HCT116 (cell line): ENCODE measurements at regions not wholly inside any gene's neighbourhood (a gene's known extent, or its start where the extent isn't known, plus 50 kb on each side); places are given as distances from the start of the nearest gene placed in this dataset.

Source experiments
- EZH2 ChIP-seq: fragments of 200-600 bp; sonication (generic); IDR thresholded peaks from 2 replicates; pipeline ENCODE4 v1.6.1; 2017; ENCODE audit warnings: antibody characterized with exemption, mixed run types
- POLR2A ChIP-seq: IDR thresholded peaks from 2 replicates; pipeline ENCODE4 v1.7.0; 2011; ENCODE audit warnings: borderline replicate concordance; ENCODE audit not compliant: insufficient read depth, insufficient read length; ENCODE audit errors: extremely low read depth
- RAD21 ChIP-seq: IDR thresholded peaks from 2 replicates; pipeline ENCODE4 v1.6.1; 2012; ENCODE audit warnings: low read depth, mild to moderate bottlenecking

DNA sequence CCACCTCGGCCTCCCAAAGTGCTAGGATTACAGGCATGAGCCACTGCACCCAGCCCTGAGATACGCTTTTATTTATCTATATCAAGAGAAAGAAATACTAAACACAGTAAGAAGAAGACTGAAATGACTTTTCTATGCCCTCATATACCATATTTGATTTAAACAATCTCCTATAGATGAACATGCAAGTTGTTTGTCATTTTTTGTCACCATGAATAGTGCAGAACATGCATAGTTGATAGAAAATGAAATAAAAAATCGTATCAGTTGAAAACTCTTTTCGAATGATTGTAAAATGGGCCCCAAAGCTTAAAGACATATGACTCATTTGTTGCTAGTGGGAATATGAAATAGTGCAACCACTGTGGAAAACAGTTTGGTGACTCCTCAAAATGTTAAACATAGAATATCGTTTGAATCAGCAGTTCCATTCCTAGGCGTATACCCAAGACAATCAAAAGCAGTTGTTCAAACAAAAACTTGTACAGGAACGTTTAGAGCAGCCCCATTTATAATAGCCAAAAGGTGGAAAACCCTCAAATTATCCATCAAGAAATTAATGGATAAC, 61.4 kb upstream of the ANKH start:
- TF ChIP-seq POLR2A = no peak
- TF ChIP-seq EZH2 = no peak
- no peak for TF ChIP-seq RAD21
